Testis (tissue), 2 donors: ENCODE measurements at regions not wholly inside any gene's neighbourhood (a gene's known extent, or its start where the extent isn't known, plus 50 kb on each side); places are given as distances from the start of the nearest gene placed in this dataset.

Experiments
- POLR2A ChIP-seq: fragments of 450-650 bp; IDR thresholded peaks from one replicate; pipeline ENCODE4 v1.6.1; 2017; ENCODE audit warnings: antibody characterized with exemption, mild to moderate bottlenecking, moderate library complexity
- TF ChIP-seq, protein P1 (sequence below), 3 experiments: fragments of 450-650 bp in 2 of 3; fragments of 200-600 bp in 1 of 3; sonication (generic) in 1 of 3; IDR thresholded peaks; one replicate each; pipeline ENCODE4 v1.5.1; 2016 to 2019; ENCODE audit warnings: antibody characterized with exemption in 3 of 3, mild to moderate bottlenecking in 2 of 3, moderate library complexity in 1 of 3

DNA sequence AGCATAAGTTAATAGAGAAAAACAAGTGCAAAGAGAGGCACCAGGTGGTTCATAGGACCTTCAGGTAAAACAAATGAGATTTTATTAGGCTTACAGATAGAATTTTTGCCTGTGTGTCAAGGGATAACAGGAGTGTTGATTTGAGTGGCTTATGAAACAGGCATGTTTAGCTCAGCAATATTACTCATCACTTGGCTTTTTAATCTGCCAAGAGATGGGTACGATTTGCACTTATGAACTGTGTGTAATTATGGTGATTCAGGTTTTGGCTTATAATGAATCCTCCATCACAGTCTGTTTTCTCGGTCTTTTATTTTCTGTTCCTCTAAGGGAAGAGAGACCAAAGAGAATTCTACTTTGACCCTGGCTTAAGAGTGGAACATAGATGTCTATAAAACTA, 199.3 kb downstream of the DMRTA1 start:
- TF ChIP-seq POLR2A, result no peak
- TF ChIP-seq, protein P1, sequence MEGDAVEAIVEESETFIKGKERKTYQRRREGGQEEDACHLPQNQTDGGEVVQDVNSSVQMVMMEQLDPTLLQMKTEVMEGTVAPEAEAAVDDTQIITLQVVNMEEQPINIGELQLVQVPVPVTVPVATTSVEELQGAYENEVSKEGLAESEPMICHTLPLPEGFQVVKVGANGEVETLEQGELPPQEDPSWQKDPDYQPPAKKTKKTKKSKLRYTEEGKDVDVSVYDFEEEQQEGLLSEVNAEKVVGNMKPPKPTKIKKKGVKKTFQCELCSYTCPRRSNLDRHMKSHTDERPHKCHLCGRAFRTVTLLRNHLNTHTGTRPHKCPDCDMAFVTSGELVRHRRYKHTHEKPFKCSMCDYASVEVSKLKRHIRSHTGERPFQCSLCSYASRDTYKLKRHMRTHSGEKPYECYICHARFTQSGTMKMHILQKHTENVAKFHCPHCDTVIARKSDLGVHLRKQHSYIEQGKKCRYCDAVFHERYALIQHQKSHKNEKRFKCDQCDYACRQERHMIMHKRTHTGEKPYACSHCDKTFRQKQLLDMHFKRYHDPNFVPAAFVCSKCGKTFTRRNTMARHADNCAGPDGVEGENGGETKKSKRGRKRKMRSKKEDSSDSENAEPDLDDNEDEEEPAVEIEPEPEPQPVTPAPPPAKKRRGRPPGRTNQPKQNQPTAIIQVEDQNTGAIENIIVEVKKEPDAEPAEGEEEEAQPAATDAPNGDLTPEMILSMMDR (IDR thresholded peaks at IDR 0.05), result no peak
